ENCODE measurements at regions not wholly inside any gene's neighbourhood (a gene's known extent, or its start where the extent isn't known, plus 50 kb on each side); places are given as distances from the start of the nearest gene placed in this dataset.

DNA sequence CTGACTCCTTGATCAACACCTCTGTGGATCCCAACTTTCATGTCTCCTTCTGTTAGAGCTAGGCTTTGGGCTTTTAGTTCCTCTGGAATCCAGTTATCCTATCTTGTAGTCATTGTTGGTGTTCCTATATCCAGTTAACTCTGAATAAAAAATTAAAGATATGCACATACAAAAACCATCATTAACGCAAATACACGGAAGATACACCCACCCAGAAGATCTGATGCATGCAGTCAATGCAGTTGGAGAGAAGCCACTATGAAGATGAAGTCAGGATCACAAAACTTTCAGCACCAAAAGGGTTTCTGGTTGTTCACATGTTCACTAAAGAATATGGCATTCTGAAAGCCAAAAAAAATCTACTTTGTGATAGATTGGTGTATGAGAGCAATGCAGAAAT, 123.6 kb upstream of the LHX8 start:
- no peak for TF ChIP-seq EZH2 (IDR thresholded peaks at IDR 0.05)
- TF ChIP-seq FOXP2 (optimal IDR thresholded peaks at IDR 0.05; ENCODE audit: control extremely low read depth, extremely low read length, insufficient read depth) = no peak
- TF ChIP-seq POLR2AphosphoS5 (IDR thresholded peaks at IDR 0.05; ENCODE audit: borderline replicate concordance, low read depth, low read length) = no peak
- H3K27ac ChIP-seq = no peak overlapping the region
- no peak for DNase-seq (ENCODE audit: low read depth, low spot score)
- H3K9me3 ChIP-seq (ENCODE audit: low read depth, low read length) = no peaks in the 10 kb centered on the region
- no peak overlapping the region for H3K9ac ChIP-seq (ENCODE audit: insufficient read length)
- H3K36me3 ChIP-seq (ENCODE audit: insufficient read depth, low read length) = no peaks in the 10 kb centered on the region
- H3K4me3 ChIP-seq = no peak overlapping the region

DNA sequence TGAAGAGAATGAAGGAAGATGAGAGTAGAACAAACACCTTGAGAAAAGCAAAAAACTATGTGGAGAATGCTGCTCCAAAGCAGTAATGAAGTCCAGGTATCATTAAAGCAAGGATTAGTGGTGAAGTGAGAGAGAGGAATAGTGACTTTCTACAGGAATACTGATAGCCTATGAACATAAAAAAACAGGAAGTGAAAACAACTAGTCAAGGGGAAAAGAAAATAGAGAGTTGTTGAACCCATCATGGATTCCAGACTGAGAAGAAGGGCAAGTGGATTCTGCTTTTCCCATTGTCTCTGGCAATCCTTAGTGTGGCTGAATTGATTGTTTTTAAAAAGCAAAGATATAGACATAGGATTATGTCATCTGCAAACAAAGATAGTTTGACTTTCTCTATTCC, 119.9 kb upstream of the LHX8 start:
- no peaks in the 10 kb centered on the region for H3K9me3 ChIP-seq (ENCODE audit: low read depth, low read length)
- H3K4me3 ChIP-seq = no peak overlapping the region

DNA sequence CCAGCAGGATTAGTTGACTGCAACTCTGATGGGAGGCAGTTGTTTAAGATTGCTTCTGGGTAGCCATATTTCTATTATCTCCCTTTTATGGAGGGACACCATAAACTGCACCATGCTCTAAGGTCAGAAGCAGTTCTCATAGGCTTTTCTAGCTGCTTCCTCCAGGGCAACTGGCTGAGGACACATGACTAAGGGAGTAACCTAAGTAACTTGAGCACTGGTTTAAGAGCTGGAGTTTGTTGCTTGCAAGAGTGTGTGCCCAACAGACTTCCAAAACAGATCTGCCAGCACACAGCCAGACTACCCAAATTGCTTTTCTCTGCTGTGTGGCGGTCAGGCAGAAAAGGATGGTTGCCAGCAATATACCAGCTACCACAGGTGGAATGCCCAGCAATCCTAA, 111.2 kb upstream of the LHX8 start:
- no peak overlapping the region for H3K9ac ChIP-seq (ENCODE audit: insufficient read length)
- TF ChIP-seq FOXP2 (optimal IDR thresholded peaks at IDR 0.05; ENCODE audit: control extremely low read depth, extremely low read length, insufficient read depth) = no peak
- TF ChIP-seq EZH2 (IDR thresholded peaks at IDR 0.05) = no peak
- no peak for TF ChIP-seq POLR2AphosphoS5 (IDR thresholded peaks at IDR 0.05; ENCODE audit: borderline replicate concordance, low read depth, low read length)
- H3K4me3 ChIP-seq = no peak overlapping the region
- no peak overlapping the region for H3K27ac ChIP-seq
- DNase-seq (ENCODE audit: low read depth, low spot score) = no peak
- no peaks in the 10 kb centered on the region for H3K9me3 ChIP-seq (ENCODE audit: low read depth, low read length)
- H3K36me3 ChIP-seq (ENCODE audit: insufficient read depth, low read length) = no peaks in the 10 kb centered on the region

More for the DNA sequence above, 119.9 kb upstream of the LHX8 start:
- no peak overlapping the region for H3K9ac ChIP-seq (ENCODE audit: insufficient read length)
- no peak overlapping the region for H3K27ac ChIP-seq
- no peak for DNase-seq (ENCODE audit: low read depth, low spot score)
- H3K36me3 ChIP-seq (ENCODE audit: insufficient read depth, low read length) = no peaks in the 10 kb centered on the region
- no peak for TF ChIP-seq FOXP2 (optimal IDR thresholded peaks at IDR 0.05; ENCODE audit: control extremely low read depth, extremely low read length, insufficient read depth)
- no peak for TF ChIP-seq POLR2AphosphoS5 (IDR thresholded peaks at IDR 0.05; ENCODE audit: borderline replicate concordance, low read depth, low read length)
- no peak for TF ChIP-seq EZH2 (IDR thresholded peaks at IDR 0.05)

DNA sequence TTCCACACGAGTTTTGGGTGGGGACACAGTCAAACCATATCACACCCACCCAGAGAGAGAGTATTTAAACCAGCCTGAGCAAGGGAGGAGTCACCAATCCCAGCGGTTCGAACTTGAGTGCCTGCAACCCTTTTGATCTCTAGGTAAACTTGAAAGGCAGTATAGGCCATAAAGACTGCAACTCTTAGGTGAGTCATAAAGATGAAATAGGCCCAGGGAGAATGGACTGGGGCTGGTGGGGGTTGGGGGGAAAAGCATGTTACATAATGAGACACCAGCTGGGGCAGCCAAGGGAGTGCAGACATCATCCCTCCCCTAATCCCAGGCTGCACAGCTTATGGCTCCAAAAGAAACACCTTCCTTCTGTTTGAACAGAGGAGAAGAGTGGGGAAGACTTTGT, 99.8 kb upstream of the LHX8 start:
- TF ChIP-seq FOXP2 (optimal IDR thresholded peaks at IDR 0.05; ENCODE audit: control extremely low read depth, extremely low read length, insufficient read depth) (no peak), POLR2AphosphoS5 (IDR thresholded peaks at IDR 0.05; ENCODE audit: borderline replicate concordance, low read depth, low read length) (no peak), EZH2 (IDR thresholded peaks at IDR 0.05) (no peak)
- DNase-seq (ENCODE audit: low read depth, low spot score) = no peak
- Histone ChIP-seq H3K36me3 (ENCODE audit: insufficient read depth, low read length) (no peaks in the 10 kb centered on the region), H3K9me3 (ENCODE audit: low read depth, low read length) (peaks cover 7% of the 10 kb centered on the region; the same call in 1 of the 2 replicates), H3K9ac (ENCODE audit: insufficient read length) (no peak overlapping the region), H3K4me3 (no peak overlapping the region), H3K27ac (no peak overlapping the region)

DNA sequence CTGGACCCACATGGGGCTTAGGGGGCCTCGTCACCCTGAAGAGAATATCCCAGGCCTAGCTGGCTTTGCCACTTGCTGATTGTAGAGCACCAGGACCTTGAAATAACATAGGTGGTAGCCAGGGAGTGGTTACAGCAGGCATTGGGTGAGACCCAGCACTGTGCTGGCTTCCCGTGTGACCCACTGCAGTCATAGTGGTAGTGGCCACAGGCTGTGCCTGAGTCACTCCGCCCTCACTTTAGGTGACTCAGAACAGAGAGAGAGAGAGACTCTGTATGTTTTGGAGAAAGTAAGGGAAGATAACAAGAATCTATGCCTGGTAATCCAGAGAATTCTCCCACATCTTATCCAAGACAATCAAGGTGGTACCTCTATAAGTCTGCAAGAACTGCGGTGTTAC, 98.7 kb upstream of the LHX8 start:
- no peak overlapping the region for H3K4me3 ChIP-seq
- H3K27ac ChIP-seq = no peak overlapping the region
- H3K9ac ChIP-seq (ENCODE audit: insufficient read length) = no peak overlapping the region
- peaks cover 7% of the 10 kb centered on the region; the same call in 1 of the 2 replicates for H3K9me3 ChIP-seq (ENCODE audit: low read depth, low read length)
- TF ChIP-seq EZH2 (IDR thresholded peaks at IDR 0.05) (no peak), FOXP2 (optimal IDR thresholded peaks at IDR 0.05; ENCODE audit: control extremely low read depth, extremely low read length, insufficient read depth) (no peak), POLR2AphosphoS5 (IDR thresholded peaks at IDR 0.05; ENCODE audit: borderline replicate concordance, low read depth, low read length) (no peak)
- DNase-seq (ENCODE audit: low read depth, low spot score) = no peak
- no peaks in the 10 kb centered on the region for H3K36me3 ChIP-seq (ENCODE audit: insufficient read depth, low read length)

DNA sequence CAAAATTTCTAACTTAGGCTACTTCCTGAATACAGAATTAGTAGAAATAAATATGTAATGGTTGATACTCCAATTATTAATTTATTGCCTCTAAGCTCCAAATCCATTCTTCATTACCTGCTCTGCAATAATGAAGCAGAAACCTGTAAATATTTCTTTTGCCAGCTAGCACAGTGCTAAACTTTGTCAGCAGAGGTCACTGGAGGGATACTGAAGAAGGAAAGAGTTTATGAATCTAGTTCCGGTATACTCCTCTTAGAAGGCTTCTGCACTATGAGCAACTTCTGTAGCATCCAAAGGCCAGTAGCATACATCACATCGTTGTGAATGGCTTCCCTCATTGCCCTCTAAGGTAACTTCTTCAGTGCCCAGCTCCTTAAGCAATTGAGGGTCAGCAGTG, 81.0 kb upstream of the LHX8 start:
- no peak overlapping the region for H3K27ac ChIP-seq
- no peak overlapping the region for H3K9ac ChIP-seq (ENCODE audit: insufficient read length)
- H3K4me3 ChIP-seq = no peak overlapping the region
- no peaks in the 10 kb centered on the region for H3K36me3 ChIP-seq (ENCODE audit: insufficient read depth, low read length)
- H3K9me3 ChIP-seq (ENCODE audit: low read depth, low read length) = no peaks in the 10 kb centered on the region
- no peak for DNase-seq (ENCODE audit: low read depth, low spot score)
- TF ChIP-seq POLR2AphosphoS5 (IDR thresholded peaks at IDR 0.05; ENCODE audit: borderline replicate concordance, low read depth, low read length) (no peak), EZH2 (IDR thresholded peaks at IDR 0.05) (no peak), FOXP2 (optimal IDR thresholded peaks at IDR 0.05; ENCODE audit: control extremely low read depth, extremely low read length, insufficient read depth) (no peak)

DNA sequence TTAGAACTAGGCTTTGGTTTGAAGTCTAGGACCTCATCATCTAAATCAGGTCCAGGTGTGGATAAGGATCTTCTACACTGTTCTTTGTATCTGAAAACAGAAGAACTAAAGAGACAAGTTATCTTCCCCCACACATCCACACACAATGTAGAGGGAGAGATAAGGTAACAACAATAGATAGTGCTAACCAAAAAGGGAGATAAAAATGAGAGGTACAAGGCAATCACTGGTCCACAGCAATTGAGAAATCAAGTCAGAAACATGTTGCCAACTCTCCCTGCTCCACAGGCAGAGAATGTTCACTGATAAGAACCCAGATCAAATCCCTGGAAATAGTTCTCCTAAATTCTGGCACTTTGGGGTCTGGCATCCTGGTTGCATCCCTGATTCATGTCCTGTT, 75.8 kb upstream of the LHX8 start:
- no peak for TF ChIP-seq EZH2 (IDR thresholded peaks at IDR 0.05)
- no peak overlapping the region for H3K27ac ChIP-seq
- no peaks in the 10 kb centered on the region for H3K36me3 ChIP-seq (ENCODE audit: insufficient read depth, low read length)
- H3K9me3 ChIP-seq (ENCODE audit: low read depth, low read length) = no peaks in the 10 kb centered on the region
- no peak overlapping the region for H3K4me3 ChIP-seq
- no peak overlapping the region for H3K9ac ChIP-seq (ENCODE audit: insufficient read length)
- DNase-seq (ENCODE audit: low read depth, low spot score) = no peak

DNA sequence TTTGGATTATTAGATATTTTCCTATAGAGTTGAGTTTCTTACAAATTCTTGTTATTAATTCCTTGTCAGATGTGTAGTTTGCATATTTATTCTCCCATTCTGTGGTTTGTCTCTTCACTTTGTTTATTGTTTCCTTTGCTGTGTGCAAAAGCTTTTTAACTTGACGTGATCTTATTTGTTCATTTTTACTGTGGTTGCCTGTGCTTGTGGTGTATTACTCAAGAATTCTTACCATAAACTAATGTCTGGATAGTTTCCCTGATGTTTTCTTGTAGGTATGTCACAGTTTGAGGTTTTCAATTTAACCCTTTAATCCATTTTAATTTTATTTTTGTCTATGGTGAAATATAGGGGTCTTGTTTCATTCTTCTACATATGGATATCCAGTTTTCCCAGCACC, 72.1 kb upstream of the LHX8 start:
- H3K9me3 ChIP-seq (ENCODE audit: low read depth, low read length) = no peaks in the 10 kb centered on the region
- TF ChIP-seq EZH2 (IDR thresholded peaks at IDR 0.05) (no peak), POLR2AphosphoS5 (IDR thresholded peaks at IDR 0.05; ENCODE audit: borderline replicate concordance, low read depth, low read length) (no peak), FOXP2 (optimal IDR thresholded peaks at IDR 0.05; ENCODE audit: control extremely low read depth, extremely low read length, insufficient read depth) (no peak)
- no peak for DNase-seq (ENCODE audit: low read depth, low spot score)
- H3K27ac ChIP-seq = no peak overlapping the region
- H3K9ac ChIP-seq (ENCODE audit: insufficient read length) = no peak overlapping the region
- H3K36me3 ChIP-seq (ENCODE audit: insufficient read depth, low read length) = no peaks in the 10 kb centered on the region
- no peak overlapping the region for H3K4me3 ChIP-seq

DNA sequence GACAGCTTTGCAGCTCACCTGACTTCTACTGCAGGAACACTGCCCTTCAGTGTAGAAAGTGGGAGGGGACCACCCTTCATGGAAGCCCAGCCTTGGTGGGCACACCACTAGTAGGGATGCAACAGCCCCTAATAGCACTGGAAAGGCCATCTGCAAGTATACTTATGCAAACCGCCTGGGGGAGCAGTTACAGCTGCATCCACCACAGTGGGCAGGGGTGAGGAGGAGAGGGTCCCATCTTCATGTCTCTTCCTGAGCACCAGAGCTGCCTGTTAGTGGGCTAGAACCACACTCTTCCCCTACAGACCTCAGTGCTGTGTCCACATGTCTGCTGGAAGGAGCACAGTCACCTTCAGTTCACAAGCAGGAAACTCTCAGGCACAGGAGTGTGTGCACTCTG, 66.2 kb upstream of the LHX8 start:
- Histone ChIP-seq H3K4me3 (no peak overlapping the region), H3K36me3 (ENCODE audit: insufficient read depth, low read length) (no peaks in the 10 kb centered on the region), H3K9me3 (ENCODE audit: low read depth, low read length) (no peaks in the 10 kb centered on the region), H3K9ac (ENCODE audit: insufficient read length) (no peak overlapping the region), H3K27ac (no peak overlapping the region)
- TF ChIP-seq POLR2AphosphoS5 (IDR thresholded peaks at IDR 0.05; ENCODE audit: borderline replicate concordance, low read depth, low read length) (no peak), EZH2 (IDR thresholded peaks at IDR 0.05) (no peak), FOXP2 (optimal IDR thresholded peaks at IDR 0.05; ENCODE audit: control extremely low read depth, extremely low read length, insufficient read depth) (no peak)
- DNase-seq (ENCODE audit: low read depth, low spot score) = no peak
